H1 (cell line): ENCODE measurements at regions not wholly inside any gene's neighbourhood (a gene's known extent, or its start where the extent isn't known, plus 50 kb on each side); places are given as distances from the start of the nearest gene placed in this dataset.

Experiments
- CTCF ChIA-PET: fragments of 300-600 bp; sonication (Branson Sonifier 250); formaldehyde crosslinking; loops from one replicate; lab custom pipeline; 2021; ENCODE audit not compliant: partially characterized antibody; lab: Charles Lee
- POLR2A ChIA-PET: fragments of 300-600 bp; sonication (Branson Sonifier 250); formaldehyde crosslinking; loops from one replicate; lab custom pipeline; 2021; ENCODE audit warnings: inconsistent platforms; ENCODE audit not compliant: partially characterized antibody; lab: Charles Lee
- DNase-seq, 2 experiments: peaks; one replicate each; pipeline versions ENCODE4 v3.0.0 to v3.0.0-alpha.2; 2010 to 2022; ENCODE audit warnings: low spot score in 2 of 2, low read depth in 1 of 2, mixed read lengths in 1 of 2
- FAIRE-seq: peaks from 2 replicates; lab custom pipeline; 2011; peaks lifted over from hg19 to GRCh38; lab: Jason Lieb, UNC
- H2AFZ ChIP-seq: 2 replicates; pipeline ENCODE4 v1.8.1; 2012; ENCODE audit warnings: low read length, inconsistent platforms
- H2AK5ac ChIP-seq: 2 replicates; pipeline ENCODE4 v1.6.1; 2013; ENCODE audit warnings: low read depth, low read length
- H2BK120ac ChIP-seq: replicated peaks from 2 replicates; pipeline ENCODE3; 2013; ENCODE audit warnings: low read depth, low read length, inconsistent platforms
- H2BK12ac ChIP-seq: 2 replicates; pipeline ENCODE4 v1.6.1; 2013; ENCODE audit warnings: low read depth, low read length
- H2BK15ac ChIP-seq: 2 replicates; pipeline ENCODE4 v1.6.1; 2013; ENCODE audit warnings: low read length
- H2BK20ac ChIP-seq: 2 replicates; pipeline ENCODE4 v1.6.1; 2013; ENCODE audit warnings: low read length
- H2BK5ac ChIP-seq: 2 replicates; pipeline ENCODE4 v1.6.1; 2013; ENCODE audit warnings: low read depth, low read length
- H3K14ac ChIP-seq: 2 replicates; pipeline ENCODE4 v1.6.1; 2013; ENCODE audit warnings: inconsistent platforms; ENCODE audit not compliant: insufficient read length
- H3K18ac ChIP-seq: 2 replicates; pipeline ENCODE4 v1.6.1; 2013; ENCODE audit warnings: low read length; ENCODE audit errors: extremely low read depth
- H3K23ac ChIP-seq: 2 replicates; pipeline ENCODE4 v1.6.1; 2013; ENCODE audit warnings: inconsistent platforms; ENCODE audit not compliant: insufficient read length
- H3K23me2 ChIP-seq: 2 replicates; pipeline ENCODE4 v1.6.1; 2013; ENCODE audit warnings: low read depth, low read length
- H3K27ac ChIP-seq: 2 replicates; pipeline ENCODE4 v1.6.1; 2011; ENCODE audit warnings: low read depth, low read length, inconsistent platforms
- H3K27me3 ChIP-seq, 4 experiments: replicated peaks in 1 of 4; 1 replicate in 1 of 4; 2 replicates in 3 of 4; pipeline versions ENCODE4 v1.6.1 to v1.8.1; 2011 to 2013; ENCODE audit warnings: low read length in 3 of 4, mild to moderate bottlenecking in 3 of 4, inconsistent platforms in 2 of 4, mixed read lengths in 2 of 4, moderate library complexity in 1 of 4; ENCODE audit not compliant: control insufficient read depth in 3 of 4, insufficient read depth in 3 of 4; ENCODE audit errors: extremely low read depth in 1 of 4
- H3K36me3 ChIP-seq, 4 experiments: 2 replicates each; pipeline versions ENCODE4 v1.6.1 to v1.8.1; 2011 to 2013; ENCODE audit warnings: mild to moderate bottlenecking in 4 of 4, low read length in 3 of 4, moderate library complexity in 2 of 4, control low read depth in 1 of 4, inconsistent platforms in 1 of 4; ENCODE audit not compliant: insufficient read depth in 4 of 4, control insufficient read depth in 2 of 4
- H3K4ac ChIP-seq: replicated peaks from 2 replicates; pipeline ENCODE3; 2013; ENCODE audit warnings: low read length, low read depth, mixed read lengths, inconsistent platforms; ENCODE audit not compliant: insufficient read length
- H3K4me1 ChIP-seq, 4 experiments: replicated peaks in 1 of 4; 1 replicate in 1 of 4; 2 replicates in 3 of 4; pipeline versions ENCODE4 v1.6.1 to v1.8.1; 2011 to 2013; ENCODE audit warnings: low read length in 3 of 4, inconsistent platforms in 2 of 4, mixed read lengths in 1 of 4; ENCODE audit not compliant: insufficient read depth in 4 of 4, control insufficient read depth in 3 of 4
- H3K4me2 ChIP-seq, 2 experiments: 2 replicates each; pipeline versions ENCODE4 v1.6.1 to v1.8.1; 2011 to 2013; ENCODE audit warnings: low read depth in 2 of 2, low read length in 2 of 2, control low read depth in 1 of 2, inconsistent platforms in 1 of 2, mild to moderate bottlenecking in 1 of 2; ENCODE audit not compliant: insufficient read depth in 1 of 2
- H3K4me3 ChIP-seq, 4 experiments: fragments of 200-600, 300-600 bp in 1 of 4; sonication (generic), shearing (Covaris generic), sonication (Bioruptor Twin) in 1 of 4; 2 replicates each; pipeline versions ENCODE4 v1.5.1 to v1.8.1; 2011 to 2016; ENCODE audit warnings: low read length in 4 of 4, low read depth in 3 of 4, control low read depth in 2 of 4, inconsistent platforms in 2 of 4, mild to moderate bottlenecking in 2 of 4, mixed read lengths in 1 of 4, moderate library complexity in 1 of 4; ENCODE audit not compliant: insufficient read depth in 2 of 4; ENCODE audit errors: extremely low read depth in 1 of 4
- H3K56ac ChIP-seq: replicated peaks from 2 replicates; pipeline ENCODE3; 2013; ENCODE audit warnings: low read depth, mild to moderate bottlenecking, mixed read lengths, low read length, inconsistent platforms; ENCODE audit not compliant: insufficient read length
- H3K79me1 ChIP-seq: 2 replicates; pipeline ENCODE4 v1.6.1; 2013; ENCODE audit warnings: low read depth, low read length, control low read depth
- H3K79me2 ChIP-seq, 2 experiments: 2 replicates each; pipeline versions ENCODE4 v1.6.1 to v1.8.1; 2012 to 2013; ENCODE audit warnings: low read length in 2 of 2, mild to moderate bottlenecking in 2 of 2, inconsistent platforms in 1 of 2; ENCODE audit not compliant: insufficient read depth in 2 of 2, control insufficient read depth in 1 of 2
- H3K9ac ChIP-seq, 4 experiments: replicated peaks in 1 of 4; 1 replicate in 1 of 4; 2 replicates in 3 of 4; pipeline versions ENCODE4 v1.6.1 to v1.8.1; 2011 to 2013; ENCODE audit warnings: low read depth in 3 of 4, low read length in 3 of 4, control low read depth in 2 of 4, mild to moderate bottlenecking in 2 of 4, moderate library complexity in 2 of 4, inconsistent platforms in 1 of 4; ENCODE audit errors: extremely low read depth in 1 of 4
- H3K9me3 ChIP-seq, 2 experiments: 2 replicates each; pipeline versions ENCODE4 v1.6.1 to v1.8.1; 2012 to 2013; ENCODE audit warnings: mild to moderate bottlenecking in 2 of 2, moderate library complexity in 2 of 2, control low read depth in 1 of 2, inconsistent platforms in 1 of 2, low read depth in 1 of 2, low read length in 1 of 2, mixed read lengths in 1 of 2; ENCODE audit not compliant: insufficient read depth in 2 of 2
- H4K20me1 ChIP-seq, 2 experiments: replicated peaks in 1 of 2; 2 replicates each; pipeline versions ENCODE3 to v1.8.1; 2011 to 2013; ENCODE audit warnings: inconsistent platforms in 2 of 2, low read length in 2 of 2, mild to moderate bottlenecking in 1 of 2; ENCODE audit not compliant: insufficient read depth in 2 of 2, control insufficient read depth in 1 of 2
- H4K5ac ChIP-seq: 2 replicates; pipeline ENCODE4 v1.6.1; 2013; ENCODE audit warnings: low read length, low read depth, mixed read lengths, inconsistent platforms; ENCODE audit not compliant: insufficient read length
- H4K8ac ChIP-seq: 2 replicates; pipeline ENCODE4 v1.8.0; 2013; ENCODE audit warnings: mild to moderate bottlenecking, moderate library complexity, low read length, inconsistent platforms; ENCODE audit not compliant: insufficient read depth; ENCODE audit errors: extremely low read depth
- H4K91ac ChIP-seq: replicated peaks from 2 replicates; pipeline ENCODE3; 2013; ENCODE audit warnings: low read length, mixed read lengths, inconsistent platforms; ENCODE audit not compliant: insufficient read length
- CBX5 ChIP-seq: fragments of 300-800, 300-1000 bp; sonication (generic); IDR thresholded peaks from 2 replicates; pipeline ENCODE4 v1.7.1; 2016; ENCODE audit warnings: antibody characterized with exemption, low read length, low read depth
- MAFK ChIP-seq: IDR thresholded peaks from 2 replicates; pipeline ENCODE4 v1.6.1; 2012; ENCODE audit warnings: low read depth, mild to moderate bottlenecking, improper control_type of control experiment, low read length
- RAD21 ChIP-seq, 2 experiments: IDR thresholded peaks in 1 of 2; conservative IDR thresholded peaks in 1 of 2; 2 replicates each; pipeline ENCODE4 v1.6.1; 2011; ENCODE audit warnings: low read depth in 2 of 2, low read length in 2 of 2, improper control_type of control experiment in 1 of 2, inconsistent platforms in 1 of 2, mild to moderate bottlenecking in 1 of 2, moderate library complexity in 1 of 2
- RNF2 ChIP-seq: fragments of 200-900, 300-1000 bp; sonication (generic); IDR thresholded peaks from 2 replicates; pipeline ENCODE4 v1.7.1; 2016; ENCODE audit warnings: borderline replicate concordance, low read depth, mild to moderate bottlenecking, antibody characterized with exemption, low read length; ENCODE audit not compliant: poor library complexity, severe bottlenecking; ENCODE audit errors: missing control alignments
- WGBS, 2 experiments: shearing (Covaris generic) in 1 of 2; methylation state at CpG; one replicate each; pipeline versions ENCODE4 v1.1.6 to v1.1.7; 2013 to 2015; ENCODE audit warnings: low lambda C conversion rate in 2 of 2, mixed read lengths in 2 of 2, inconsistent platforms in 1 of 2, low coverage in 1 of 2, missing lambda C conversion rate in 1 of 2; ENCODE audit not compliant: insufficient replicate concordance in 2 of 2, insufficient coverage in 1 of 2, insufficient read length in 1 of 2; ENCODE audit errors: extremely low coverage in 1 of 2, missing lambda C conversion rate in 1 of 2; 5-methylcytosine and 5-hydroxymethylcytosine counted together

- H3K9me3 ChIP-seq: no peaks in the 10 kb centered on the region
- no peak overlapping the region for H3K4me3 ChIP-seq
- H2BK20ac ChIP-seq: no peak overlapping the region
- no peak overlapping the region for H3K18ac ChIP-seq
- H3K23me2 ChIP-seq: no peaks in the 10 kb centered on the region
- no peak overlapping the region for H2BK15ac ChIP-seq
- FAIRE-seq: no peak
- H3K27me3 ChIP-seq: no peaks in the 10 kb centered on the region; a peak in 1 of 7 replicates
- H3K36me3 ChIP-seq: no peaks in the 10 kb centered on the region
- H3K4me1 ChIP-seq: no peaks in the 10 kb centered on the region; a peak in 1 of 7 replicates
- H3K4ac ChIP-seq: no peak overlapping the region
- no peak overlapping the region for H2AFZ ChIP-seq
- H3K79me1 ChIP-seq: no peaks in the 10 kb centered on the region
- no peak overlapping the region for H3K23ac ChIP-seq
- H2BK12ac ChIP-seq: peak overlapping the region; percentile 39; the same call in 1 of the 2 replicates
- H2BK5ac ChIP-seq: no peak overlapping the region
- H3K27ac ChIP-seq: no peak overlapping the region
- no peak overlapping the region for H3K56ac ChIP-seq
- no peak for DNase-seq
- ChIA-PET POLR2A (no interaction called here), CTCF (interaction anchor here (1.2 to 1.9 kb wide), 2 partner anchors 39 to 94 kb away, joined by 3 to 6 read pairs; no protein-coding TSS in a partner anchor)
- H2AK5ac ChIP-seq: no peak overlapping the region
- no peak overlapping the region for H4K5ac ChIP-seq
- no peak overlapping the region for H4K91ac ChIP-seq
- no peak overlapping the region for H3K14ac ChIP-seq
- H4K20me1 ChIP-seq: no peaks in the 10 kb centered on the region
- no peak overlapping the region for H2BK120ac ChIP-seq
- H3K4me2 ChIP-seq: no peak overlapping the region
- H3K9ac ChIP-seq: no peak overlapping the region
- 99% methylated on average over 5 of the region's 5 CpGs; no CpG with 5 or more reads in 1 of the 2 experiments for WGBS, 2 experiments
- H3K79me2 ChIP-seq: no peaks in the 10 kb centered on the region
- no peak overlapping the region for H4K8ac ChIP-seq
- no peak for TF ChIP-seq RNF2
- TF ChIP-seq CBX5: no peak
- TF ChIP-seq RAD21 (IDR thresholded peaks at IDR 0.05 in 1 of 2, conservative IDR thresholded peaks at IDR 0.05 in 1 of 2; ENCODE audit: low read depth in 2 of 2, low read length in 2 of 2): no peak
- TF ChIP-seq MAFK: 0 out of 2 replicates have a peak, but pooled peaks have one; percentile 38
These were observed 391.1 kb downstream of the TNS1 start for GRCh38 chr2:217611626-217612127.
